SU-DHL-6 (cell line): ENCODE measurements at regions not wholly inside any gene's neighbourhood (a gene's known extent, or its start where the extent isn't known, plus 50 kb on each side); places are given as distances from the start of the nearest gene placed in this dataset.

Experiments used
- H2AFZ ChIP-seq: fragments of 200-600 bp; sonication (generic); 2 replicates; pipeline ENCODE4 v1.6.1; 2014; ENCODE audit warnings: low read depth, mild to moderate bottlenecking, moderate library complexity, mixed read lengths, antibody characterized with exemption, low read length; ENCODE audit not compliant: severe bottlenecking
- H3F3A ChIP-seq: fragments of 200-600 bp; shearing (Covaris generic); 2 replicates; pipeline ENCODE4 v1.6.0; 2016; ENCODE audit warnings: antibody characterized with exemption, mild to moderate bottlenecking; ENCODE audit not compliant: insufficient read depth
- H3K27ac ChIP-seq: fragments of 200-600 bp; sonication (generic); 2 replicates; pipeline ENCODE4 v1.5.1; 2016; ENCODE audit warnings: low read depth, mild to moderate bottlenecking, low read length, moderate library complexity, mixed read lengths
- H3K27me3 ChIP-seq: fragments of 200-600 bp; sonication (generic), shearing (Covaris generic); 2 replicates; pipeline ENCODE4 v1.6.0; 2014; ENCODE audit warnings: mild to moderate bottlenecking, low read length
- H3K36me3 ChIP-seq: fragments of 200-600 bp; sonication (generic); 2 replicates; pipeline ENCODE4 v1.6.1; 2014; ENCODE audit warnings: mild to moderate bottlenecking, low read length, mixed read lengths
- H3K4me2 ChIP-seq: fragments of 300-600, 200-600 bp; shearing (Covaris generic), sonication (generic); 2 replicates; pipeline ENCODE4 v1.6.0; 2014; ENCODE audit warnings: low read length, low read depth, mild to moderate bottlenecking; ENCODE audit not compliant: poor library complexity, severe bottlenecking
- H3K4me3 ChIP-seq: fragments of 200-600 bp; sonication (generic); 2 replicates; pipeline ENCODE4 v1.5.1; 2014; ENCODE audit warnings: antibody characterized with exemption, low read length, mild to moderate bottlenecking, mixed read lengths; ENCODE audit not compliant: insufficient read depth, poor library complexity, severe bottlenecking
- H3K79me2 ChIP-seq: fragments of 200-600 bp; sonication (generic); 2 replicates; pipeline ENCODE4 v1.6.1; 2014; ENCODE audit warnings: mild to moderate bottlenecking, low read length, moderate library complexity; ENCODE audit not compliant: insufficient read depth
- H3K9ac ChIP-seq: fragments of 200-600 bp; sonication (generic); 2 replicates; pipeline ENCODE4 v1.7.0; 2014; ENCODE audit warnings: mild to moderate bottlenecking, low read length
- H3K9me2 ChIP-seq: fragments of 200-600 bp; sonication (generic); replicated peaks from 2 replicates; pipeline ENCODE4 v1.6.1; 2014; ENCODE audit warnings: low read length; ENCODE audit not compliant: insufficient read depth
- H3K9me3 ChIP-seq: fragments of 200-600 bp; sonication (generic); 2 replicates; pipeline ENCODE4 v1.6.1; 2014; ENCODE audit warnings: low read length, mixed read lengths; ENCODE audit not compliant: insufficient read depth
- H4K20me1 ChIP-seq: fragments of 200-600 bp; sonication (generic); 2 replicates; pipeline ENCODE4 v1.6.1; 2014; ENCODE audit warnings: low read depth, mild to moderate bottlenecking, antibody characterized with exemption, low read length, moderate library complexity, mixed read lengths
- EZH2phosphoT487 ChIP-seq: fragments of 200-600 bp; sonication (generic), shearing (Covaris generic); conservative IDR thresholded peaks from 2 replicates; pipeline ENCODE4 v1.6.1; 2018; ENCODE audit warnings: mild to moderate bottlenecking, antibody characterized with exemption, low read length, moderate library complexity, mixed read lengths
- TF ChIP-seq, protein P1 (sequence below): fragments of 200-600 bp; sonication (generic); IDR thresholded peaks from one replicate; pipeline ENCODE4 v1.5.1; 2017; ENCODE audit warnings: antibody characterized with exemption, mild to moderate bottlenecking, low read length, moderate library complexity; ENCODE audit not compliant: insufficient read depth, poor library complexity, severe bottlenecking

DNA sequence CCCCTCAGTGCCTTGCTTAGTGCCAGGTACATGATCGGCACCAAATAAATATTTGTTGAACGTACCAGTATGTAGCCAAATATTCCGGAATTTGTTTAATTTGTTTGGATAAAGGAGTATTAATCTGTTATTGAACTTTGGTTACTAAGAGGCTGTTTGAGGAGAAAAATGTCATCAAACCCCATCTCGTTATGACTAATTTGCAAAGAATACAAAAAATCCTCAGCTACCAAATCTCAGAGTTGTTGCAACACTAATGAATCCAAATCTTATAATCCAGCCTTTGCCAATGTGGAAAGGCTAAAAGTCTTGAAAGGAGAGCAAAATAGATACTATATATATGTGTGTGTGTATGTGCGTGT lies 79.5 kb downstream of the KLF5 start:
- H2AFZ ChIP-seq = no peak overlapping the region
- no peaks in the 10 kb centered on the region for H3K27me3 ChIP-seq
- H3F3A ChIP-seq = no peaks in the 10 kb centered on the region
- no peaks in the 10 kb centered on the region for H3K9me3 ChIP-seq
- TF ChIP-seq EZH2phosphoT487 = no peak
- TF ChIP-seq, protein P1, sequence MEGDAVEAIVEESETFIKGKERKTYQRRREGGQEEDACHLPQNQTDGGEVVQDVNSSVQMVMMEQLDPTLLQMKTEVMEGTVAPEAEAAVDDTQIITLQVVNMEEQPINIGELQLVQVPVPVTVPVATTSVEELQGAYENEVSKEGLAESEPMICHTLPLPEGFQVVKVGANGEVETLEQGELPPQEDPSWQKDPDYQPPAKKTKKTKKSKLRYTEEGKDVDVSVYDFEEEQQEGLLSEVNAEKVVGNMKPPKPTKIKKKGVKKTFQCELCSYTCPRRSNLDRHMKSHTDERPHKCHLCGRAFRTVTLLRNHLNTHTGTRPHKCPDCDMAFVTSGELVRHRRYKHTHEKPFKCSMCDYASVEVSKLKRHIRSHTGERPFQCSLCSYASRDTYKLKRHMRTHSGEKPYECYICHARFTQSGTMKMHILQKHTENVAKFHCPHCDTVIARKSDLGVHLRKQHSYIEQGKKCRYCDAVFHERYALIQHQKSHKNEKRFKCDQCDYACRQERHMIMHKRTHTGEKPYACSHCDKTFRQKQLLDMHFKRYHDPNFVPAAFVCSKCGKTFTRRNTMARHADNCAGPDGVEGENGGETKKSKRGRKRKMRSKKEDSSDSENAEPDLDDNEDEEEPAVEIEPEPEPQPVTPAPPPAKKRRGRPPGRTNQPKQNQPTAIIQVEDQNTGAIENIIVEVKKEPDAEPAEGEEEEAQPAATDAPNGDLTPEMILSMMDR = no peak
- H3K79me2 ChIP-seq = no peaks in the 10 kb centered on the region
- no peak overlapping the region for H3K27ac ChIP-seq
- no peak overlapping the region for H3K9ac ChIP-seq
- H3K4me3 ChIP-seq = no peak overlapping the region
- H4K20me1 ChIP-seq = no peaks in the 10 kb centered on the region
- H3K36me3 ChIP-seq = no peaks in the 10 kb centered on the region
- H3K9me2 ChIP-seq = no peaks in the 10 kb centered on the region
- H3K4me2 ChIP-seq = no peak overlapping the region

DNA sequence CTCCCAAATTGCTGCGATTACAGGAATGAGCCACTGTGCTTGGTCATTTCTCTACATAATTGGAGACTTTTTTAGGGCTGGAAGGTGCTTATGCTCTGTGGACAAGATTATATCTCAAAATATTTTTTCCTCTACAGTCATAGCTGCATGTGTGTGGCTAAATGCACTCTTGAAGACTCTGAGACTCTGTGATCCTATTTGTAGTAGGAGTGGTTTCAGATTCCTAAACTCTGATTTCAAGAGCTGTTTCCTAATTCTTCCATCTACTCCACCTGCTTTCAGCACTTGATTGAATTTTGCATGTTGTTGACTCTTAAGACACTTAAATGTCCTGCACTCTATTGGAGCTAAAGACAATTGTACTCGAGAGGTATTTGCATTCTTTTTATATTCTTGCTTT lies 78.0 kb downstream of the KLF5 start:
- no peaks in the 10 kb centered on the region for H3K36me3 ChIP-seq
- no peak for TF ChIP-seq EZH2phosphoT487
- TF ChIP-seq, protein P1 = no peak
- no peaks in the 10 kb centered on the region for H3K9me2 ChIP-seq
- H3F3A ChIP-seq = no peaks in the 10 kb centered on the region
- H3K9ac ChIP-seq = no peak overlapping the region
- H3K79me2 ChIP-seq = no peaks in the 10 kb centered on the region
- H4K20me1 ChIP-seq = no peaks in the 10 kb centered on the region
- no peak overlapping the region for H3K4me3 ChIP-seq
- no peak overlapping the region for H3K27ac ChIP-seq
- no peaks in the 10 kb centered on the region for H3K27me3 ChIP-seq
- H3K4me2 ChIP-seq = no peak overlapping the region
- H3K9me3 ChIP-seq = no peaks in the 10 kb centered on the region
- H2AFZ ChIP-seq = no peak overlapping the region

DNA sequence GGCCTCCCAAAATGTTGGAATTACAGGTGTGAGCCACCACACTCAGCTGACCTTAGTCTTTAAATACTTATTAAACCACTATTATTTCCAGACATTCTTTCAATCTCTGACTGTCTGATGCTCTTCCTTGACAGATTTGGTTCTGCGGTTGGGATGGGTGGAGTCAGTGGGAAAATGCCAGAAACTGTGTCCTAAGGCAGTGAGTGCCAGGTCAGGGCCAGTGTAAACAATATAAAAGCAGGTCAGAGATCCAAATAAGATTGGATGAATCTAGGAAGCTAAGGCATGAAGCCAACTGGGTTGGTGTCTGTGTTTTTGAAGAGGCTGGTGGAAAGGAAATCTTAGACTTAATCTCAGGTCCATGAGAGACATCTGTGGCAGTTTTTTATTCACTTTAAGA lies 74.7 kb downstream of the KLF5 start:
- no peaks in the 10 kb centered on the region for H3K27me3 ChIP-seq
- H3F3A ChIP-seq = no peaks in the 10 kb centered on the region
- H3K9me3 ChIP-seq = no peaks in the 10 kb centered on the region
- no peak overlapping the region for H3K4me3 ChIP-seq
- no peak overlapping the region for H3K9ac ChIP-seq
- H3K79me2 ChIP-seq = no peaks in the 10 kb centered on the region
- no peak for TF ChIP-seq EZH2phosphoT487
- no peaks in the 10 kb centered on the region for H3K36me3 ChIP-seq
- H3K4me2 ChIP-seq = no peak overlapping the region
- no peaks in the 10 kb centered on the region for H4K20me1 ChIP-seq
- H2AFZ ChIP-seq = no peak overlapping the region
- no peak overlapping the region for H3K27ac ChIP-seq
- no peaks in the 10 kb centered on the region for H3K9me2 ChIP-seq

DNA sequence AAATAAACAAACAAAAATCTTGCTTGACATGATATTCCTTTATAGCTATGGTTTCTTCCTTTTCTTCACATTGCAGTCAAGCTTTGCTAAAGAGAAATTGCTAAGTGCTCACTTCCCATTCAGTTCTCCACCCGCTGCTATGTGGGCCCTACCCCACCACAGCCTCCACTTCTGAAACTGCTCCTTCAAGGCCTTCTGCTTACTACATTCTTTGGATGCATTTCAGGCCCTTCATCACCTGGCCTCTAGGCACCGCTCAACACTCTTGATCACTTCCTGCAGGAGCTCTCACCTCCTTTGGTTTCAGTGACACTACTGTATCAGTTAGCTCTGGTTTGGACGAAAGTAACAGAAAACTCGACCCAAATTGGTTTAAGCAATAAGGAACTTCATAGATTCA lies 72.4 kb downstream of the KLF5 start:
- H3K36me3 ChIP-seq = no peaks in the 10 kb centered on the region
- H4K20me1 ChIP-seq = no peaks in the 10 kb centered on the region
- no peaks in the 10 kb centered on the region for H3K27me3 ChIP-seq
- no peak overlapping the region for H3K9ac ChIP-seq
- no peaks in the 10 kb centered on the region for H3K9me3 ChIP-seq
- H3K79me2 ChIP-seq = no peaks in the 10 kb centered on the region
- no peak overlapping the region for H2AFZ ChIP-seq
- no peaks in the 10 kb centered on the region for H3K9me2 ChIP-seq
- TF ChIP-seq, protein P1 = no peak
- TF ChIP-seq EZH2phosphoT487 = no peak
- H3K27ac ChIP-seq = no peak overlapping the region
- no peak overlapping the region for H3K4me2 ChIP-seq
- H3K4me3 ChIP-seq = no peak overlapping the region
- H3F3A ChIP-seq = no peaks in the 10 kb centered on the region
